HuH-7 (cell line): ENCODE measurements at regions not wholly inside any gene's neighbourhood (a gene's known extent, or its start where the extent isn't known, plus 50 kb on each side); places are given as distances from the start of the nearest gene placed in this dataset.

ENCODE experiments used
- DNase-seq: peaks from one replicate; pipeline ENCODE4 v3.0.0; 2011; ENCODE audit warnings: low spot score

DNA sequence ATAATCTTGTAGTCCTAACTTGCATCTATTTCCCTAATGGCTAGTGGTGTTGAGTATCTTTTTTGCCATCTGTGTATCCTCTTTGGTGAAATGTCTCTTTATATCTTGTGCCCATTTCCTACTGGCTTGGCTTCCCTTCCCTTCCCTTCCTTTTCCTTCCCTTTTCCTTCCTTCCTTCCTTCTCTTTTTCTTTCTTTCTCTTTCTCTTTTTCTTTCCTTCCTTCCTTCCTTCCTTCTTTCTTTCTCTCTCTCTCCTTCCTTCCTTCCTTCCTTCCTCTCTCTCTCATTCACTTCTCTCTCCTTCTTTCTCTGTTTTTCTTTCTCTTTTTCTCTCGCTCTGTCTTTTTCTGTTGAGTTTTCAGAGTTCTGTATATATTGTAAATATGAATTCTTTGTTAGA, 61.5 kb upstream of the SLC4A4 start:
- DNase-seq = no peak

- no peak for DNase-seq
These were observed 55.1 kb upstream of the SLC4A4 start for GRCh38 chr4:71283642-71284257.

DNA sequence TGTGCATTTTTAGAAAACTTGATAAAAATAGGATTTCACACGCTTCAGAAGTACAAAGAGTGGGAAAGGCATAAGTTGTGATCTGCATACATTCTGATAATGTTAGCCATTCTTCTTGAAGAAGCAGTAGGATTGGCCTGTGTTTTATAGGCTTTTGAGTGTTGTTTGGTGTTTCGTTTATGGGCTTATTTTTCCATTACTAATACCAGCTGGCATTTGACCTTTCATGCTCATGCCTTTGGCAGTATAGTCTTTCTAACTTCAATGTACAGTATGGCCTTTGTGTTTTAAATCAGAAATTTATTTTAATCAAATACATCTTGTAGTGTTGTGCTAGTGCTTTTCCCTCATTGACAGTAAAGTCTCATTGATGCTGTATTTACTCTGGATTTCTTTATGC, 51.5 kb upstream of the SLC4A4 start:
- DNase-seq = no peak

- DNase-seq = no peak
These were observed 49.9 kb upstream of the SLC4A4 start for GRCh38 chr4:71288875-71289274.
